PFSK-1 (cell line): ENCODE measurements at regions not wholly inside any gene's neighbourhood (a gene's known extent, or its start where the extent isn't known, plus 50 kb on each side); places are given as distances from the start of the nearest gene placed in this dataset.

Source experiments
- FOXP2 ChIP-seq: optimal IDR thresholded peaks from 2 replicates; pipeline ENCODE3; 2011; ENCODE audit warnings: borderline replicate concordance, control low read depth, inconsistent platforms; ENCODE audit not compliant: insufficient read depth; ENCODE audit errors: extremely low read length, extremely low read depth
- POLR2AphosphoS5 ChIP-seq: IDR thresholded peaks from 2 replicates; pipeline ENCODE4 v1.6.1; 2012; ENCODE audit warnings: low read depth, mild to moderate bottlenecking, control low read depth, low read length, moderate library complexity
- REST ChIP-seq, 2 experiments: IDR thresholded peaks; 2 replicates each; pipeline versions ENCODE4 v1.6.1 to v1.8.0; 2011 to 2012; ENCODE audit warnings: low read depth in 2 of 2, low read length in 2 of 2, control low read depth in 1 of 2, inconsistent platforms in 1 of 2, mild to moderate bottlenecking in 1 of 2, moderate library complexity in 1 of 2; ENCODE audit not compliant: insufficient read depth in 1 of 2
- SIN3A ChIP-seq: IDR thresholded peaks from 2 replicates; pipeline ENCODE4 v1.6.1; 2012; ENCODE audit warnings: mild to moderate bottlenecking, low read length, moderate library complexity, borderline replicate concordance; ENCODE audit not compliant: insufficient read depth
- TAF1 ChIP-seq: IDR thresholded peaks from 2 replicates; pipeline ENCODE4 v1.6.1; 2012; ENCODE audit warnings: low read length, control low read depth, borderline replicate concordance; ENCODE audit not compliant: insufficient read depth

GRCh38 chr6:126643352-126643751, 303.4 kb downstream of the CENPW start:
- TF ChIP-seq TAF1 = no peak

GRCh38 chr6:126650931-126651330, 311.0 kb downstream of the CENPW start:
- no peak for TF ChIP-seq REST (IDR thresholded peaks at IDR 0.05; ENCODE audit: insufficient read depth in 1 of 2, low read depth in 2 of 2, low read length in 2 of 2)
- TF ChIP-seq TAF1 = no peak
- no peak for TF ChIP-seq SIN3A
- TF ChIP-seq FOXP2 = no peak
- no peak for TF ChIP-seq POLR2AphosphoS5

- TF ChIP-seq SIN3A (no peak), REST (IDR thresholded peaks at IDR 0.05; ENCODE audit: insufficient read depth in 1 of 2, low read depth in 2 of 2, low read length in 2 of 2) (no peak), FOXP2 (no peak), POLR2AphosphoS5 (no peak), TAF1 (no peak)
These were observed 317.8 kb downstream of the CENPW start for GRCh38 chr6:126657561-126658175.

- TF ChIP-seq TAF1 = no peak
These were observed 320.5 kb downstream of the CENPW start for GRCh38 chr6:126660376-126660775.

- no peak for TF ChIP-seq FOXP2
- TF ChIP-seq REST (IDR thresholded peaks at IDR 0.05; ENCODE audit: insufficient read depth in 1 of 2, low read depth in 2 of 2, low read length in 2 of 2) = no peak
These were observed 321.7 kb downstream of the CENPW start for GRCh38 chr6:126661646-126662045.

GRCh38 chr6:126662966-126663365, 323.1 kb downstream of the CENPW start:
- TF ChIP-seq REST (IDR thresholded peaks at IDR 0.05; ENCODE audit: insufficient read depth in 1 of 2, low read depth in 2 of 2, low read length in 2 of 2) = no peak
- TF ChIP-seq TAF1 = no peak
- no peak for TF ChIP-seq SIN3A
- no peak for TF ChIP-seq POLR2AphosphoS5
- no peak for TF ChIP-seq FOXP2
